ENCODE measurements at regions not wholly inside any gene's neighbourhood (a gene's known extent, or its start where the extent isn't known, plus 50 kb on each side); places are given as distances from the start of the nearest gene placed in this dataset.

GRCh38 chr4:10180927-10181744 is 64.5 kb upstream of the WDR1 start:
- no peak for TF ChIP-seq CTCF (IDR thresholded peaks at IDR 0.05)
- TF ChIP-seq POLR2A (IDR thresholded peaks at IDR 0.05): no peak
